Panc1 (cell line): ENCODE measurements at regions not wholly inside any gene's neighbourhood (a gene's known extent, or its start where the extent isn't known, plus 50 kb on each side); places are given as distances from the start of the nearest gene placed in this dataset.
"Not testable (repeated sequence)": the region's sequence is repeated elsewhere in the genome, so short reads cannot be mapped to it uniquely, and the experiment has no call there.

Source experiments
- CTCF ChIP-seq: fragments of 450-650 bp; IDR thresholded peaks from 2 replicates; pipeline ENCODE4 v1.5.1; 2017; ENCODE audit warnings: mild to moderate bottlenecking
- REST ChIP-seq, 2 experiments: IDR thresholded peaks; 2 replicates each; pipeline ENCODE4 v1.6.1; 2011 to 2012; ENCODE audit warnings: low read depth in 2 of 2, control low read depth in 1 of 2, low read length in 1 of 2, mild to moderate bottlenecking in 1 of 2, moderate library complexity in 1 of 2; ENCODE audit not compliant: insufficient read depth in 1 of 2

GRCh38 chr14:19098230-19098629 lies 131.0 kb downstream of the POTEM start:
- TF ChIP-seq CTCF; REST (IDR thresholded peaks at IDR 0.05; ENCODE audit: insufficient read depth in 1 of 2, low read depth in 2 of 2, low read length in 1 of 2): not testable (repeated sequence)
